Ishikawa (cell line): ENCODE measurements at regions not wholly inside any gene's neighbourhood (a gene's known extent, or its start where the extent isn't known, plus 50 kb on each side); places are given as distances from the start of the nearest gene placed in this dataset.

Experiments
- CEBPB ChIP-seq: IDR thresholded peaks from 2 replicates; pipeline ENCODE4 v1.6.1; 2012
- CREB1 ChIP-seq: IDR thresholded peaks from 2 replicates; pipeline ENCODE4 v1.6.1; 2012; ENCODE audit warnings: low read depth
- EGR1 ChIP-seq: IDR thresholded peaks from 2 replicates; pipeline ENCODE4 v1.6.1; 2012
- EP300 ChIP-seq: IDR thresholded peaks from 2 replicates; pipeline ENCODE4 v1.6.1; 2012; ENCODE audit warnings: borderline replicate concordance
- FOXM1 ChIP-seq: IDR thresholded peaks from 2 replicates; pipeline ENCODE4 v1.6.1; 2012; ENCODE audit warnings: low read depth, borderline replicate concordance
- NFIC ChIP-seq: IDR thresholded peaks from 2 replicates; pipeline ENCODE4 v1.6.1; 2012
- TAF1 ChIP-seq: IDR thresholded peaks from 2 replicates; pipeline ENCODE4 v1.6.1; 2012; ENCODE audit warnings: low read depth, mild to moderate bottlenecking
- TCF12 ChIP-seq: IDR thresholded peaks from 2 replicates; pipeline ENCODE4 v1.6.1; 2012; ENCODE audit warnings: low read depth
- TEAD4 ChIP-seq: IDR thresholded peaks from 2 replicates; pipeline ENCODE4 v1.6.1; 2012
- YY1 ChIP-seq: IDR thresholded peaks from 2 replicates; pipeline ENCODE4 v1.6.1; 2012; ENCODE audit warnings: low read depth
- ZBTB7A ChIP-seq: IDR thresholded peaks from 2 replicates; pipeline ENCODE4 v1.6.1; 2012; ENCODE audit warnings: low read depth
- TF ChIP-seq, protein P1 (sequence below): IDR thresholded peaks from 2 replicates; pipeline ENCODE4 v1.6.1; 2012
- TF ChIP-seq, protein P2 (sequence below): IDR thresholded peaks from 2 replicates; pipeline ENCODE4 v1.6.1; 2012
- TF ChIP-seq, protein P3 (sequence below): IDR thresholded peaks from 2 replicates; pipeline ENCODE4 v1.6.1; 2012; ENCODE audit warnings: low read depth, mild to moderate bottlenecking

DNA sequence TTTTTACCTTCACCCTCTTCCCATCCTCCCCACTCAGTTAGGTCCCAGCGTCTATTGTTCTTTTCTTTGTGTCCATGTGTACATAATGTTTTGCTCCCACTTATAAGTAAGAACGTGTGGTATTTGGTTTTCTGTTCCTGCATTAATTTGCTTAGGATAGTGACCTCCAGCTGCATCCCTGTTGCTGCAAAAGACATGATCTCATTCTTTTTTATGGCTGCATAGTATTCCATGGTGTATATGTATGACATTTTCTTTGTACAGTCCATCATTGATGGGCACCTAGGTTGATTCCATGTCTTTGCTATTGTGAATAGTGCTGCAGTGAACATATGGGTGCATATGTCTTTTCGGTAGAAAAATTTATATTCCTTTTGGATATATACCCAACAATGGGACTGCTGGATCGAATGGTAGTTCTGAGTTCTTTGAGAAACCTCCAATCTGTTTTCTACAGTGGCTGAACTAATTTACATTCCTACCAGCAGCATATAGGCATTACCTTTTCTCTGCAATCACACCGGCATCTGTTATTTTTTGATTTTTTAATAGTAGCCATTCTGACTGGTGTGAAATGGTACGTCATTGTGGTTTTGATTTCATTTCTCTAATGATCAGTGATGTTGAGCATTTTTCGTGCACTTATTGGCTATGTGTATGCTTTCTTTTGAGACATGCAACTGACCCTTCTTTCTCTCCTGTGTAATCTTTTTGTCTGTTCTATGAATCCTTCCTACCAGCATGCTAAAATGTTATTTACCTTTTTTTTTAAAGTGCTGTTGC is 279.7 kb upstream of the AMIGO2 start:
- no peak for TF ChIP-seq CEBPB
- TF ChIP-seq, protein P1, sequence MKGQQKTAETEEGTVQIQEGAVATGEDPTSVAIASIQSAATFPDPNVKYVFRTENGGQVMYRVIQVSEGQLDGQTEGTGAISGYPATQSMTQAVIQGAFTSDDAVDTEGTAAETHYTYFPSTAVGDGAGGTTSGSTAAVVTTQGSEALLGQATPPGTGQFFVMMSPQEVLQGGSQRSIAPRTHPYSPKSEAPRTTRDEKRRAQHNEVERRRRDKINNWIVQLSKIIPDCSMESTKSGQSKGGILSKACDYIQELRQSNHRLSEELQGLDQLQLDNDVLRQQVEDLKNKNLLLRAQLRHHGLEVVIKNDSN: no peak
- no peak for TF ChIP-seq TAF1
- TF ChIP-seq, protein P2, sequence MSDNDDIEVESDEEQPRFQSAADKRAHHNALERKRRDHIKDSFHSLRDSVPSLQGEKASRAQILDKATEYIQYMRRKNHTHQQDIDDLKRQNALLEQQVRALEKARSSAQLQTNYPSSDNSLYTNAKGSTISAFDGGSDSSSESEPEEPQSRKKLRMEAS: no peak
- no peak for TF ChIP-seq NFIC
- TF ChIP-seq, protein P3, sequence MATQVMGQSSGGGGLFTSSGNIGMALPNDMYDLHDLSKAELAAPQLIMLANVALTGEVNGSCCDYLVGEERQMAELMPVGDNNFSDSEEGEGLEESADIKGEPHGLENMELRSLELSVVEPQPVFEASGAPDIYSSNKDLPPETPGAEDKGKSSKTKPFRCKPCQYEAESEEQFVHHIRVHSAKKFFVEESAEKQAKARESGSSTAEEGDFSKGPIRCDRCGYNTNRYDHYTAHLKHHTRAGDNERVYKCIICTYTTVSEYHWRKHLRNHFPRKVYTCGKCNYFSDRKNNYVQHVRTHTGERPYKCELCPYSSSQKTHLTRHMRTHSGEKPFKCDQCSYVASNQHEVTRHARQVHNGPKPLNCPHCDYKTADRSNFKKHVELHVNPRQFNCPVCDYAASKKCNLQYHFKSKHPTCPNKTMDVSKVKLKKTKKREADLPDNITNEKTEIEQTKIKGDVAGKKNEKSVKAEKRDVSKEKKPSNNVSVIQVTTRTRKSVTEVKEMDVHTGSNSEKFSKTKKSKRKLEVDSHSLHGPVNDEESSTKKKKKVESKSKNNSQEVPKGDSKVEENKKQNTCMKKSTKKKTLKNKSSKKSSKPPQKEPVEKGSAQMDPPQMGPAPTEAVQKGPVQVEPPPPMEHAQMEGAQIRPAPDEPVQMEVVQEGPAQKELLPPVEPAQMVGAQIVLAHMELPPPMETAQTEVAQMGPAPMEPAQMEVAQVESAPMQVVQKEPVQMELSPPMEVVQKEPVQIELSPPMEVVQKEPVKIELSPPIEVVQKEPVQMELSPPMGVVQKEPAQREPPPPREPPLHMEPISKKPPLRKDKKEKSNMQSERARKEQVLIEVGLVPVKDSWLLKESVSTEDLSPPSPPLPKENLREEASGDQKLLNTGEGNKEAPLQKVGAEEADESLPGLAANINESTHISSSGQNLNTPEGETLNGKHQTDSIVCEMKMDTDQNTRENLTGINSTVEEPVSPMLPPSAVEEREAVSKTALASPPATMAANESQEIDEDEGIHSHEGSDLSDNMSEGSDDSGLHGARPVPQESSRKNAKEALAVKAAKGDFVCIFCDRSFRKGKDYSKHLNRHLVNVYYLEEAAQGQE: no peak
- no peak for TF ChIP-seq YY1
- TF ChIP-seq CREB1: no peak
- TF ChIP-seq FOXM1: no peak
- TF ChIP-seq EGR1: no peak
- TF ChIP-seq ZBTB7A: no peak
- no peak for TF ChIP-seq EP300
- no peak for TF ChIP-seq TEAD4
- no peak for TF ChIP-seq TCF12
